ENCODE measurements at regions not wholly inside any gene's neighbourhood (a gene's known extent, or its start where the extent isn't known, plus 50 kb on each side); places are given as distances from the start of the nearest gene placed in this dataset.

DNA sequence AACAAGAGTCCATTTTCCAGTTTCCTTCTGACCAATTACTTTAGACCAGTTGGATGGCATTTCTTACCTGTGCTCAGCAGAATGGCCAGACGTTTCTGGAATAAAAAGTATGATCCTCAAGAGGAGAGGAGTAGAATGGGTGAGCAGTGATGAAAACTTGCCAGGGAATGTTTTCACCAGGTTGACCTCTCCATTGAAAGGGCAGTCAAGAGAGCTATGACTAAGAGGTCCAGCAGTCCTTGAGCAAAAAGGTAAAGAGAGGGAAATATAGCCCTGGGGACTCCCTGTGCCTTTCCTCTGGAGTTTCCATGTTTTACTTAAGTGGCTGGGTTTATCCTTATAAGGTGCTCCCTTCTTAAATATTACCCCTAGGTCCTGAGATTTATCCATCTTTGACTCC is 210.9 kb downstream of the TBX18 start:
- no peak for TF ChIP-seq EZH2 (IDR thresholded peaks at IDR 0.05; ENCODE audit: low read length)
- TF ChIP-seq, protein P1, sequence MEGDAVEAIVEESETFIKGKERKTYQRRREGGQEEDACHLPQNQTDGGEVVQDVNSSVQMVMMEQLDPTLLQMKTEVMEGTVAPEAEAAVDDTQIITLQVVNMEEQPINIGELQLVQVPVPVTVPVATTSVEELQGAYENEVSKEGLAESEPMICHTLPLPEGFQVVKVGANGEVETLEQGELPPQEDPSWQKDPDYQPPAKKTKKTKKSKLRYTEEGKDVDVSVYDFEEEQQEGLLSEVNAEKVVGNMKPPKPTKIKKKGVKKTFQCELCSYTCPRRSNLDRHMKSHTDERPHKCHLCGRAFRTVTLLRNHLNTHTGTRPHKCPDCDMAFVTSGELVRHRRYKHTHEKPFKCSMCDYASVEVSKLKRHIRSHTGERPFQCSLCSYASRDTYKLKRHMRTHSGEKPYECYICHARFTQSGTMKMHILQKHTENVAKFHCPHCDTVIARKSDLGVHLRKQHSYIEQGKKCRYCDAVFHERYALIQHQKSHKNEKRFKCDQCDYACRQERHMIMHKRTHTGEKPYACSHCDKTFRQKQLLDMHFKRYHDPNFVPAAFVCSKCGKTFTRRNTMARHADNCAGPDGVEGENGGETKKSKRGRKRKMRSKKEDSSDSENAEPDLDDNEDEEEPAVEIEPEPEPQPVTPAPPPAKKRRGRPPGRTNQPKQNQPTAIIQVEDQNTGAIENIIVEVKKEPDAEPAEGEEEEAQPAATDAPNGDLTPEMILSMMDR (optimal IDR thresholded peaks at IDR 0.05 in 1 of 3, IDR thresholded peaks at IDR 0.05 in 1 of 3, conservative IDR thresholded peaks at IDR 0.05 in 1 of 3; ENCODE audit: extremely low read depth in 1 of 3, insufficient read depth in 2 of 3, low read length in 3 of 3), result no peak
- dilution Hi-C loops (cut with MboI; ENCODE audit: extremely low pct_ligation_motif_present, low sequenced_read_pairs), result no loop called here
- Histone ChIP-seq H4K20me1 (ENCODE audit: control insufficient read depth, extremely low read depth, insufficient read depth, low read length) (no peaks in the 10 kb centered on the region), H3K9ac (ENCODE audit: control insufficient read depth, extremely low read depth, insufficient read depth, low read length) (no peak overlapping the region), H3K27me3 (ENCODE audit: control insufficient read depth, extremely low read depth, insufficient read depth, low read length) (no peaks in the 10 kb centered on the region), H3K9me3 (ENCODE audit: control insufficient read depth, low read depth, low read length) (no peaks in the 10 kb centered on the region), H3K27ac (ENCODE audit: control insufficient read depth, insufficient read depth, low read length) (no peak overlapping the region), H2AFZ (ENCODE audit: control insufficient read depth, low read length) (no peak overlapping the region), H3K9me1 (ENCODE audit: control insufficient read depth, extremely low read depth, insufficient read depth, low read length) (no peaks in the 10 kb centered on the region), H3K4me2 (ENCODE audit: control insufficient read depth, extremely low read depth, insufficient read depth, low read depth, low read length) (no peak overlapping the region), H3K36me3 (ENCODE audit: control insufficient read depth in 2 of 2, extremely low read depth in 1 of 2, insufficient read depth in 2 of 2, low read length in 2 of 2) (no peaks in the 10 kb centered on the region), H3K79me2 (ENCODE audit: control insufficient read depth, insufficient read depth, low read length) (no peaks in the 10 kb centered on the region), H3K4me3 (ENCODE audit: control insufficient read depth in 2 of 3, extremely low read depth in 1 of 3, insufficient read depth in 2 of 3, low read depth in 1 of 3, low read length in 3 of 3) (no peak overlapping the region), H3K4me1 (ENCODE audit: control insufficient read depth, extremely low read depth, insufficient read depth, low read length) (no peaks in the 10 kb centered on the region)
- FAIRE-seq (no peak), DNase-seq (ENCODE audit: low read depth, low spot score) (no peak)

GRCh38 chr6:84551797-84552196 is 212.6 kb downstream of the TBX18 start:
- Histone ChIP-seq H3K4me3 (ENCODE audit: control insufficient read depth in 2 of 3, extremely low read depth in 1 of 3, insufficient read depth in 2 of 3, low read depth in 1 of 3, low read length in 3 of 3) (no peak overlapping the region), H4K20me1 (ENCODE audit: control insufficient read depth, extremely low read depth, insufficient read depth, low read length) (no peaks in the 10 kb centered on the region), H3K36me3 (ENCODE audit: control insufficient read depth in 2 of 2, extremely low read depth in 1 of 2, insufficient read depth in 2 of 2, low read length in 2 of 2) (no peaks in the 10 kb centered on the region), H3K4me1 (ENCODE audit: control insufficient read depth, extremely low read depth, insufficient read depth, low read length) (no peaks in the 10 kb centered on the region), H2AFZ (ENCODE audit: control insufficient read depth, low read length) (no peak overlapping the region), H3K9me1 (ENCODE audit: control insufficient read depth, extremely low read depth, insufficient read depth, low read length) (no peaks in the 10 kb centered on the region), H3K27me3 (ENCODE audit: control insufficient read depth, extremely low read depth, insufficient read depth, low read length) (no peaks in the 10 kb centered on the region), H3K9ac (ENCODE audit: control insufficient read depth, extremely low read depth, insufficient read depth, low read length) (no peak overlapping the region), H3K79me2 (ENCODE audit: control insufficient read depth, insufficient read depth, low read length) (no peaks in the 10 kb centered on the region), H3K9me3 (ENCODE audit: control insufficient read depth, low read depth, low read length) (no peaks in the 10 kb centered on the region), H3K4me2 (ENCODE audit: control insufficient read depth, extremely low read depth, insufficient read depth, low read depth, low read length) (no peak overlapping the region), H3K27ac (ENCODE audit: control insufficient read depth, insufficient read depth, low read length) (no peak overlapping the region)
- dilution Hi-C loops (cut with MboI; ENCODE audit: extremely low pct_ligation_motif_present, low sequenced_read_pairs), result no loop called here
- FAIRE-seq, result no peak
- no peak for DNase-seq (ENCODE audit: low read depth, low spot score)
- TF ChIP-seq, protein P1 (optimal IDR thresholded peaks at IDR 0.05 in 1 of 3, IDR thresholded peaks at IDR 0.05 in 1 of 3, conservative IDR thresholded peaks at IDR 0.05 in 1 of 3; ENCODE audit: extremely low read depth in 1 of 3, insufficient read depth in 2 of 3, low read length in 3 of 3), result no peak
- no peak for TF ChIP-seq EZH2 (IDR thresholded peaks at IDR 0.05; ENCODE audit: low read length)

Data from keratinocyte (primary cell).